ENCODE measurements at regions not wholly inside any gene's neighbourhood (a gene's known extent, or its start where the extent isn't known, plus 50 kb on each side); places are given as distances from the start of the nearest gene placed in this dataset.

- TF ChIP-seq CTCF (IDR thresholded peaks at IDR 0.05) (no peak), EZH2 (IDR thresholded peaks at IDR 0.05) (no peak)
Observed at GRCh38 chr5:127233590-127233989, 57.0 kb upstream of the MEGF10 start.

Measured in neural progenitor cell (in vitro differentiated cells).